NCI-H524 treated with DMSO at 0.1 percent for 48 hours (cell line): ENCODE measurements at regions not wholly inside any gene's neighbourhood (a gene's known extent, or its start where the extent isn't known, plus 50 kb on each side); places are given as distances from the start of the nearest gene placed in this dataset.
"Not testable (repeated sequence)": the region's sequence is repeated elsewhere in the genome, so short reads cannot be mapped to it uniquely, and the experiment has no call there.

Source experiments
- DNase-seq: peaks from one replicate; lab custom pipeline; 2025; lab: John Stamatoyannopoulos, UW

GRCh38 chr9:71364186-71364955 lies 242.9 kb upstream of the TRPM3 start:
- no peak for DNase-seq

GRCh38 chr9:71363286-71363961 lies 242.0 kb upstream of the TRPM3 start:
- no peak for DNase-seq

GRCh38 chr9:71361357-71361756 lies 239.9 kb upstream of the TRPM3 start:
- no peak for DNase-seq

GRCh38 chr9:71357346-71357745 lies 235.9 kb upstream of the TRPM3 start:
- no peak for DNase-seq

GRCh38 chr9:71355884-71356283 lies 234.5 kb upstream of the TRPM3 start:
- DNase-seq, result no peak

GRCh38 chr9:71353720-71354119 lies 232.3 kb upstream of the TRPM3 start:
- DNase-seq, result no peak

- no peak for DNase-seq
Measured at GRCh38 chr9:71352837-71353236, 231.4 kb upstream of the TRPM3 start.

- no peak for DNase-seq
Measured at GRCh38 chr9:71349218-71349617, 227.8 kb upstream of the TRPM3 start.

- no peak for DNase-seq
Measured at GRCh38 chr9:71333321-71333720, 211.9 kb upstream of the TRPM3 start.

- no peak for DNase-seq
Measured at GRCh38 chr9:71331603-71332002, 210.2 kb upstream of the TRPM3 start.

- no peak for DNase-seq
Measured at GRCh38 chr9:71329873-71330272, 208.5 kb upstream of the TRPM3 start.

- no peak for DNase-seq
Measured at GRCh38 chr9:71326360-71326759, 204.9 kb upstream of the TRPM3 start.

GRCh38 chr9:71323357-71323756 lies 201.9 kb upstream of the TRPM3 start:
- no peak for DNase-seq

- no peak for DNase-seq
Measured at GRCh38 chr9:71322311-71322710, 200.9 kb upstream of the TRPM3 start.

- DNase-seq, result no peak
Measured at GRCh38 chr9:71308454-71308853, 187.0 kb upstream of the TRPM3 start.

- DNase-seq, result no peak
Measured at GRCh38 chr9:71306134-71306533, 184.7 kb upstream of the TRPM3 start.

- DNase-seq, result no peak
Measured at GRCh38 chr9:71303351-71303750, 181.9 kb upstream of the TRPM3 start.

- no peak for DNase-seq
Measured at GRCh38 chr9:71302776-71303175, 181.4 kb upstream of the TRPM3 start.

- DNase-seq, result no peak
Measured at GRCh38 chr9:71295928-71296327, 174.5 kb upstream of the TRPM3 start.

- no peak for DNase-seq
Measured at GRCh38 chr9:71286146-71286545, 164.7 kb upstream of the TRPM3 start.

GRCh38 chr9:71285191-71285656 lies 163.8 kb upstream of the TRPM3 start:
- no peak for DNase-seq

GRCh38 chr9:71282116-71282515 lies 160.7 kb upstream of the TRPM3 start:
- not testable (repeated sequence) for DNase-seq

- DNase-seq, result no peak
Measured at GRCh38 chr9:71279151-71279739, 157.8 kb upstream of the TRPM3 start.
